GM18907 (cell line): ENCODE measurements at regions not wholly inside any gene's neighbourhood (a gene's known extent, or its start where the extent isn't known, plus 50 kb on each side); places are given as distances from the start of the nearest gene placed in this dataset.
"Not testable (repeated sequence)": the region's sequence is repeated elsewhere in the genome, so short reads cannot be mapped to it uniquely, and the experiment has no call there.

ENCODE experiments used
- ATAC-seq: cut with Tn5 transposase; IDR thresholded peaks from one replicate; pipeline ENCODE4 v1.9.1; 2021; ENCODE audit warnings: mild to moderate bottlenecking, moderate library complexity; ENCODE audit not compliant: unreplicated experiment

DNA sequence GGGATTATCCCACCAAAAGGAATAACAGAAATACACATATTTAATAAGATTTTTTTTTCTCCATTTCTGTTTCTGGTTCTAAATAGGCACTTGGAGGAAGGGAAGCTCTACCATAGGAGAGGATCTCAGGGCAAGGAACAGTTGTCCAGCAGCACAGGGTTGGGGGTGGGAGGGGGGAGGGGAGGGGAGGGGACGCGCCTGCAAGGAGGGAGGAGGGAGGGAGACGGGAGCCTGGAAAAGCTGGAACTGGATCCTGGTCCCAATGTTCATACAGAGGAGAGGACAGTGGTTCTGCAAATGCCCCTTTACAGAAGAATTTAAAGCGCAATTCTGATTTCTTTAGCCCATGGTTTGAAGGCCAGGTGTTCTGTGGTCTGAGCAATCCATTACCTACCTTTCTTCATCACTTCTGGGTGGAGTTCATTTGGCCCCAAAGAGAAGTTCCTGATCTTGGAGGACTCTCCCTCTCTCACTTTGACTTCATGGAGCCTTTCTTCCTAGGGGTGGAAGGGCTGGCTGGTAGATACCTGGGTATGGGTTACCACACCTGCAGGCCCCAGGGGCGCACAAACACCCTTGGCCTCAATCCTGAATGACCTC, 348.9 kb upstream of the NCAM1 start:
- no peak for ATAC-seq

- ATAC-seq = no peak
Observed at GRCh38 chr11:112613051-112613972, 347.9 kb upstream of the NCAM1 start.

DNA sequence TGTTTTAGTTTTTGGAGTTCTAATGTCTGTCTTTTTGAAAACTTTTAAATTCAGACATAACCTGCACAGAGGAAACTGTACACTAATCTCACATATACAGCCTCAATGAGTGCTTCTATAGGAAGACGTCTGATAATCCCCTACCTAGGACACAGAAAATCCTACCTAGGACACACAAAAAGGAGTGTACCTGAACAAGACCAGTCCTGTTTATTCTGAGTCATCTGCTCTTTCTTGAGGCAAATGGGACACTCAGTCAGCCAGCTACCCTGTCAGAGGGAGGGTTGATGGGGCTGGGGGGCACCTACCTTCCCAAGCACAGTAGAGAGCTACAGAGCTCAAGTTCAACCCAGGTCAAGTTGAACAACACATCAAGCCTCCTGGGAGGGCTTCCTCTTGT, 346.6 kb upstream of the NCAM1 start:
- ATAC-seq = no peak

DNA sequence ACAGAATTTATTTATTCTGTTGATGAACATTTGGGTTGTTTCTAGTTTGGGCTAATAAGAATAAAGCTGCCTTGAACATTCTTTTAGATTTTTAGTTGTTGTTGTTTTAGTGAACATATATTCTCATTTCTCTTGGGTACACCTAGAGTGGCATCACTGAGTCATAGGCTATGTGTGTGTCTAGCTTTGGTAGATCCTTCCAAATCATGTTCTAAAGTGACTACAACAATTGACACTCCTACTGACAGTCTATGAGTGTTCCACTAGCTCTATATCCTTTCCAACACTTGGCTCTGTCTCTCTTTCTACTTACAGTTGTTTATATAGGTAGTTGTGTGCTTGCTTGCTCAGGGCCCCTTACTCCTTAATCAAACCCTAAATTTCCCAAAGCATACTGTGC, 346.0 kb upstream of the NCAM1 start:
- ATAC-seq = no peak

GRCh38 chr11:112615891-112616290, 345.3 kb upstream of the NCAM1 start:
- ATAC-seq = no peak

- ATAC-seq = no peak
Observed at GRCh38 chr11:112616327-112617097, 344.7 kb upstream of the NCAM1 start.

DNA sequence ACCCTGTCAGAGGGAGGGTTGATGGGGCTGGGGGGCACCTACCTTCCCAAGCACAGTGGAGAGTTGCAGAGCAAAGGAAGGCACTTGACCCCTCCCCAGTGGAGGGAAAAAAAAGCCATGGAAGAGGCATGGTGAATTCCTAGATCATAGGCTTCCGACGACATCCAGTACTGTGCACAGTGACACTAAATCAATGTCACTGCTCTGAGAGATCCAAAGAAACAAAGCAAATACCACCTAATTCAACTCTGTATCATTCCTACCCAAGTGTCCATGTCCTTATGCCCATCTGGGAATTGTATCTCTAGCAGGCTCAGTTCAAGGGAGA, 344.2 kb upstream of the NCAM1 start:
- no peak for ATAC-seq

- ATAC-seq = no peak
Observed at GRCh38 chr11:112617977-112618826, 343.0 kb upstream of the NCAM1 start.

GRCh38 chr11:112619106-112619505, 342.1 kb upstream of the NCAM1 start:
- no peak for ATAC-seq

GRCh38 chr11:112620621-112621394, 340.4 kb upstream of the NCAM1 start:
- no peak for ATAC-seq

DNA sequence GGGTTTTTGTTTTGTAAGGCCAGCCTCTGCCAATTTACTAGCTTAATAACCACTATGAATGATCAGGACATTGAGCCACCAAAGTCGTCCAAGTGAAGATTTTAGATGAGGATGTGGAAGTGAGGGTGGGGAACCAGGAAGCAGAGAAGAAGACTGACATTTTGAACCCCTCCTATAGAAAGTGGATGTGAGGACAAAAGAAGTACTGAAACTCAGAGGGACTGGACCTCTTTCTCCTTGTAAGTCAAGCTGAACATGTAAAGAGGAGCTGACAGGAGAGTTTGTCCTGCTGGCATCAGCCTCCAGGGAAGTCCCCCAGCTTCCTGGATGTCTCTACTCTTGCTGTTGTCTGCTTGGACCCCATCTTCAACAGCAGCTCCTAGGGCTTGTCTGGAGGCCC, 338.2 kb upstream of the NCAM1 start:
- no peak for ATAC-seq

DNA sequence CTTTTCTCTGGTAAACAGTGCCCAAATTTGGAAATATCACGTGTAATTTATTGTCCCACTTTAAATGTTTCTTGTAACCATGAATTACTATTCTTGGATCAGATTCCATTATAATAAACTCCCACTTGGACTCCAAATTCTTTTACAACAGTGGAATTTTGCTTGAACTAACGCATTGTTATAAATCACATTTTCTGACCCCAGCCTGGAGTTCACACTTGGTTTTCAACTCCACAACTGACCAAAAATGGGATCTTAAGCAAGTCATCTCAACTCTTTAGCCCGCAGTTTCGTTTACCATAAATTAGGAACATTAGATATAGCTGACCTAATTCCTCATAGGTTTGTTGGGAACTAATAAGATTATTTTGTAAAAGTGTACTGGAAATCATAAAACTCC, 336.8 kb upstream of the NCAM1 start:
- ATAC-seq = no peak

- ATAC-seq = not testable (repeated sequence)
Observed at GRCh38 chr11:112624971-112625370, 336.2 kb upstream of the NCAM1 start.

DNA sequence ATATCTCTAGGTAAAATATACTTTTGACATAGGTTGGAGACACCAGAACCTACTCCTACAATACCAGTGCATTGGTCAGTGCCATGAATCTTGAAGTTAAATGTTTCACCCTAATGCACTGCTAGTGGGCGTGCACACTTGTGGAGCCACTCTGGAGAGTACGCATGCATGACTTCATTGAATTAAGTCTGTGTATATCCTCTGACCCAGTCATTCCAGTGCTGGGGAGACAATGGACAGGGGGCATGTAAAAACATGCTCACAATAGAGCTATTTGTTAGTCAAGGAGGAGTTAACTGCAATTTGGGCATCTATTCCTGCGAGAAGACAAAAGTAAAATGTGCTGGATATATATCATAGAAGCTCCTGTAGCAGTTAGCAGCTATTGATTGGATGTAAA, 335.4 kb upstream of the NCAM1 start:
- ATAC-seq = no peak

DNA sequence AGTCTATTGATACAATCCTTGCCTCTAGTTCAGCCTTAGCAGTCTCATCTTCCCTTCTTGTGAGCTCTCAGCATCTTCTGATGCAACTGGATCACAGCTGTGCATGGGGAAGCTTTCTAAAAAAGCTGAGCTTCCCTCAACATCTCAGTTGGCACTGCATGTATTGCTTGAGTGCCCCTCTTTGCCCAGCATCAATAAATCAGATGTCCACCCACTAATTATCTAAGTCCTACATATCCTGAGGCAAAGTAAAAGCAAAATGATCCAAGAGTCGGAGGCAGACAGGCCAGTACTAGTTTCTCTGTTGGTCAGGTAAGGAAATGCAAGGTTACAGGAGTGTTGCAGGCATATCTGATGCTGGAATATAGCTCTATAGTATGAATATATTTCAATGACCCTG, 334.5 kb upstream of the NCAM1 start:
- no peak for ATAC-seq

DNA sequence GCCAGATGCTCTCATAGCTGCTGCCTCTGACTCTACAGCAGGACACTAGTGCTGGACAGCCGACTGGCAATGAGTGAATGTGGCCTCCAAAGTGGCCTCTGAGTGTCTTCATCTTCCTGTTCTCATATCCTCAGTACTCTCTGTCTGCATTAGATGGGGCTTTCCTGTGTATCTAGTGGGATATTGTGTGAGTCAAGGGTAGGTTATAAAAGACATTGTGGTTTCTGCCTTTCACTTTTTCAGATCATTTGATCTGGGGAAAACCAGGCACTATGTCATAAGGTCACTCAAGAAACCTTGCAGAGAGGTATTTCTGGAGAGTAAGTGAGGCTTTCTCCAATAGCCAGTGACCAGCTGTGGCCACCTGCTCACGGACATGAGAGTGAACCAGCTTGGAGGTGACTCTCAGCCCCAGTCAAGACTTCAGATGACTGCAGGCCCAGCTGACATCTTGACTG, 333.6 kb upstream of the NCAM1 start:
- peak; percentile 86 for ATAC-seq

DNA sequence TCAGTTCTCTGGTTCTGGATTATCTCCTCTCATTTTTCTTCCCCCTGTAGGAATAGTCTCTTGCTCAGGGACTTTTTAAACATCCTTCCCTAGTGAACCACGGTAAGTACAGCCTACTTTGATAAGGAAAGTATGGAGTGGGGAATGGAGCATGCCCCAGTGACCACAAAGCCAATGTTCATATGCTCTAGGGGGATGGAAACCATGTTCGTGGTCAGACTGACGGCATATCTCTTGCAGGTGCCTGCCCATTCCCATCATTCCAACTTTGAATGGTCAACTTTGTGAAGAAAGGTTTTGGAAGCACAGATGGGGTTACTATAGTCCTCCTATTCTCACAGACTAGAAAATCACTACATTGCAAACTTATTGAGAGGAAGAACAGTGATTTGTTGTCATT, 332.5 kb upstream of the NCAM1 start:
- ATAC-seq = no peak

DNA sequence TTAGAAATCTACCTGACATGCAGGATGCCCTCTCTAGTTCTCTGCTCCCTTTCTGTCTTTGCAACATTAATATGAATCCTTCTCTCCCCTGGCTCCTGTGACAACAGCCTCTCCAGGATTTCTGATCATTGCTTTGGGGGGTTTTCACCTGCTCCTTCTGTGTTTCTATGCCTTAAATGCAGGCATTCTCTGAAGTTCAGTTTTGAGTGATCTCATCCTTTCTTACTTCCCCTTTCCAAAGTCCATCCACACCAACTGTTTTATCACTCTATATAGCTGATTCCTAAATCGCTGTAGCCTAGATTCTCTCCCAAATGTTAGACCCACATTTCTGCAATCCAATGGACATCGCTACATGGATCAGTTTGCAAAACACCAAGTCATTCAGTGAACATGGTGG, 330.7 kb upstream of the NCAM1 start:
- no peak for ATAC-seq

- no peak for ATAC-seq
Observed at GRCh38 chr11:112631333-112631732, 329.9 kb upstream of the NCAM1 start.

GRCh38 chr11:112632866-112633505, 328.2 kb upstream of the NCAM1 start:
- ATAC-seq = no peak
